GM12878 (cell line): ENCODE measurements at regions not wholly inside any gene's neighbourhood (a gene's known extent, or its start where the extent isn't known, plus 50 kb on each side); places are given as distances from the start of the nearest gene placed in this dataset.

Experiments used
- ATAC-seq: fragments of 200-7000 bp; cut with Tn5 transposase; 3 replicates; pipeline ENCODE4 v1.9.1; 2020; ENCODE audit warnings: mild to moderate bottlenecking, moderate library complexity
- BruUV-seq: library from RNA; stranded (reverse); fragments of 400-500 nt; replicated peaks from 2 replicates; lab custom pipeline; 2021; lab: Mats Ljungman, UMichigan
- CTCF ChIA-PET: fragments of 300-600 bp; sonication (Branson Sonifier 250); formaldehyde crosslinking; extraction: SDS; loops from one replicate; lab custom pipeline; 2021; ENCODE audit warnings: inconsistent platforms; lab: Yijun Ruan, JAX
- POLR2A ChIA-PET: fragments of 350-600 bp; formaldehyde crosslinking; extraction: SDS; loops from one replicate; lab custom pipeline; 2021; ENCODE audit warnings: inconsistent platforms; lab: Charles Lee
- RAD21 ChIA-PET: fragments of 300-600 bp; sonication (Branson Sonifier 250); formaldehyde crosslinking; loops from one replicate; lab custom pipeline; 2023; ENCODE audit warnings: antibody characterized with exemption; ENCODE audit not compliant: unreplicated experiment; lab: Charles Lee
- SMC1A ChIA-PET: fragments of 300-600 bp; sonication (Branson Sonifier 250); formaldehyde crosslinking; loops from one replicate; lab custom pipeline; 2023; ENCODE audit not compliant: unreplicated experiment, uncharacterized antibody; lab: Charles Lee
- DNase-seq: peaks from one replicate; pipeline ENCODE4 v3.0.0-alpha.2; 2011; ENCODE audit warnings: low read depth, low spot score
- FAIRE-seq: peaks from 3 replicates; lab custom pipeline; 2011; peaks lifted over from hg19 to GRCh38; lab: Jason Lieb, UNC
- H2AFZ ChIP-seq: 2 replicates; pipeline ENCODE4 v1.6.0; 2011; ENCODE audit warnings: low read depth, low read length, control low read depth; ENCODE audit not compliant: control insufficient read depth
- H3K27ac ChIP-seq: 2 replicates; pipeline ENCODE4 v1.5.1; 2011; ENCODE audit warnings: control low read depth; ENCODE audit not compliant: control insufficient read depth, insufficient read depth
- H3K27me3 ChIP-seq, 2 experiments: replicated peaks in 1 of 2; 2 replicates each; pipeline versions ENCODE4 v1.6.0 to v1.6.1; 2011; ENCODE audit warnings: low read length in 1 of 2; ENCODE audit not compliant: control insufficient read depth in 2 of 2, insufficient read depth in 2 of 2
- H3K36me3 ChIP-seq, 2 experiments: 2 replicates each; pipeline ENCODE4 v1.5.1; 2011; ENCODE audit warnings: low read length in 1 of 2; ENCODE audit not compliant: control insufficient read depth in 2 of 2, insufficient read depth in 2 of 2
- H3K4me1 ChIP-seq: 2 replicates; pipeline ENCODE4 v1.6.1; 2011; ENCODE audit warnings: mild to moderate bottlenecking, low read length, moderate library complexity, mixed read lengths; ENCODE audit not compliant: control insufficient read depth, insufficient read depth
- H3K4me2 ChIP-seq: 2 replicates; pipeline ENCODE4 v1.6.0; 2011; ENCODE audit warnings: control low read depth; ENCODE audit not compliant: control insufficient read depth, insufficient read depth
- H3K4me3 ChIP-seq: fragments of 200-600 bp; sonication (generic); 2 replicates; pipeline ENCODE4 v1.5.1; 2016
- H3K79me2 ChIP-seq: 2 replicates; pipeline ENCODE4 v1.6.0; 2011; ENCODE audit warnings: low read length; ENCODE audit not compliant: control insufficient read depth, insufficient read depth
- H3K9ac ChIP-seq: 2 replicates; pipeline ENCODE4 v1.8.0; 2011; ENCODE audit warnings: low read length, control low read depth, mixed read lengths; ENCODE audit not compliant: control insufficient read depth, insufficient read depth
- H3K9me3 ChIP-seq: replicated peaks from 3 replicates; pipeline ENCODE4 v1.5.1; 2011; ENCODE audit warnings: mild to moderate bottlenecking, low read length; ENCODE audit not compliant: control insufficient read depth, insufficient read depth
- H4K20me1 ChIP-seq: 2 replicates; pipeline ENCODE4 v1.6.0; 2011; ENCODE audit not compliant: control insufficient read depth, insufficient read depth
- CUX1 ChIP-seq: IDR thresholded peaks from 2 replicates; pipeline ENCODE4 v1.6.1; 2012; ENCODE audit warnings: improper control_type of control experiment, low read depth, low read length; ENCODE audit not compliant: insufficient replicate concordance
- GABPA ChIP-seq: IDR thresholded peaks from 2 replicates; pipeline ENCODE4 v1.6.1; 2014; ENCODE audit warnings: antibody characterized with exemption, low read depth, mild to moderate bottlenecking, inconsistent platforms
- MEF2A ChIP-seq: IDR thresholded peaks from 2 replicates; pipeline ENCODE4 v1.6.1; 2011; ENCODE audit warnings: low read depth, mild to moderate bottlenecking, low read length, moderate library complexity; ENCODE audit not compliant: insufficient read depth
- NR2C2 ChIP-seq: IDR thresholded peaks from 2 replicates; pipeline ENCODE4 v1.6.1; 2011; ENCODE audit warnings: borderline replicate concordance, low read depth; ENCODE audit not compliant: control insufficient read depth, insufficient read length
- TCF7 ChIP-seq: IDR thresholded peaks from 2 replicates; pipeline ENCODE4 v1.6.1; 2014; ENCODE audit warnings: antibody characterized with exemption, borderline replicate concordance
- WRNIP1 ChIP-seq: IDR thresholded peaks from 2 replicates; pipeline ENCODE4 v1.6.1; 2011; ENCODE audit warnings: low read depth, low read length, improper control_type of control experiment, borderline replicate concordance
- WGBS: methylation state at CpG from one replicate; pipeline ENCODE4 v1.1.6; 2016; ENCODE audit warnings: low lambda C conversion rate; ENCODE audit not compliant: insufficient replicate concordance, insufficient coverage; ENCODE audit errors: missing lambda C conversion rate; 5-methylcytosine and 5-hydroxymethylcytosine counted together
- in situ Hi-C: fragments of 300-500 bp; cut with MboI; formaldehyde crosslinking; loops from 9 replicates; pipeline ENCODE4 v1.14.3; 2018; ENCODE audit warnings: mixed read lengths
- intact Hi-C: fragments of 100-400 bp; cut with micrococcal nuclease; formaldehyde crosslinking; loops from one replicate; pipeline ENCODE4 v1.14.2; 2022; ENCODE audit not compliant: unreplicated experiment
- TF ChIP-seq, protein P1 (sequence below): fragments of 450-650 bp; IDR thresholded peaks from 2 replicates; pipeline ENCODE4 v1.6.1; 2018; ENCODE audit warnings: borderline replicate concordance, mild to moderate bottlenecking; ENCODE audit not compliant: partially characterized antibody

DNA sequence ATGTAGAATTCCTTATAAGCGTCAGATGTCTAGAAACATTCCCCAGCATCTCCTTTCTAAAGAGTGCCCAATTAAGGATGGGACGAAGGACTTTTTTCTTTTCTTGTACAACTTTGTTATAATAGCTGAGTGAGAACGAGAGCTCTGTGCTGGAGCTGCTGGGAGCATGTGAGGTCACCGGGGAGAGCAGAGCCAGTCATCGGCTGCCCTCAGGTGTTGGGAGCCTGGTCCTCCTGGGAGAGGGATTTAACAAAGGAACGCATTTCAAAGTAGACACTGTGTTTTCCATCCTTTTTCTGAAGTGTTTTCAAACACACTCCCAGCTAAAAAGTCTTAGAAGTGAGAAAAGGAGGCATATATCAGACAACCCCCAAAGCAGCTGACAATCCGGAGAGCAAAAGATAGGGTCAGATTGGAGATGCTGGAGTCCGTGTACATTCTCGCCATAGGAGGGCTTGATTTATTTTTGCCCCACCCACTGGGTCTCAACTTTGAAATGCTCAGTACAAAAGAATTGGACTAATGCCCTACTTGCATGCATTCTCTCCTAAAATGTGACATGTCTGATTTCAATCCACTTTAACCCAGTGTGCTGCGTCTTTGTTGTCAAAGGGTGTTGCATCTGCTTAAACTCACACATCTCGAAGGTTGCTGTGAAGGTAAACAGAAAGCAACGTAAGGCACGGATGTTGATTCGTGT is 50.8 kb upstream of the PIWIL1 start:
- ATAC-seq (no peak), DNase-seq (no peak), FAIRE-seq (no peak)
- H3K36me3 ChIP-seq = no peaks in the 10 kb centered on the region
- 32% methylated on average over 14 of the region's 14 CpGs for WGBS
- H3K4me3 ChIP-seq = no peak overlapping the region
- H3K27ac ChIP-seq = no peak overlapping the region
- BruUV-seq = no TSS peak
- RAD21 ChIA-PET = no interaction called here
- SMC1A ChIA-PET = no interaction called here
- no peak overlapping the region for H3K4me2 ChIP-seq
- H3K9ac ChIP-seq = no peak overlapping the region
- CTCF ChIA-PET = no interaction called here
- H4K20me1 ChIP-seq = no peaks in the 10 kb centered on the region
- no peak for TF ChIP-seq NR2C2
- TF ChIP-seq TCF7 = no peak
- TF ChIP-seq GABPA = no peak
- TF ChIP-seq, protein P1, sequence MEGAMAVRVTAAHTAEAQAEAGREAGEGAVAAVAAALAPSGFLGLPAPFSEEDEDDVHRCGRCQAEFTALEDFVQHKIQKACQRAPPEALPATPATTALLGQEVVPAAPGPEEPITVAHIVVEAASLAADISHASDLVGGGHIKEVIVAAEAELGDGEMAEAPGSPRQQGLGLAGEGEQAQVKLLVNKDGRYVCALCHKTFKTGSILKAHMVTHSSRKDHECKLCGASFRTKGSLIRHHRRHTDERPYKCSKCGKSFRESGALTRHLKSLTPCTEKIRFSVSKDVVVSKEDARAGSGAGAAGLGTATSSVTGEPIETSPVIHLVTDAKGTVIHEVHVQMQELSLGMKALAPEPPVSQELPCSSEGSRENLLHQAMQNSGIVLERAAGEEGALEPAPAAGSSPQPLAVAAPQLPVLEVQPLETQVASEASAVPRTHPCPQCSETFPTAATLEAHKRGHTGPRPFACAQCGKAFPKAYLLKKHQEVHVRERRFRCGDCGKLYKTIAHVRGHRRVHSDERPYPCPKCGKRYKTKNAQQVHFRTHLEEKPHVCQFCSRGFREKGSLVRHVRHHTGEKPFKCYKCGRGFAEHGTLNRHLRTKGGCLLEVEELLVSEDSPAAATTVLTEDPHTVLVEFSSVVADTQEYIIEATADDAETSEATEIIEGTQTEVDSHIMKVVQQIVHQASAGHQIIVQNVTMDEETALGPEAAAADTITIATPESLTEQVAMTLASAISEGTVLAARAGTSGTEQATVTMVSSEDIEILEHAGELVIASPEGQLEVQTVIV = no peak
- TF ChIP-seq WRNIP1 = no peak
- no peak for TF ChIP-seq MEF2A
- TF ChIP-seq CUX1 = no peak
- POLR2A ChIA-PET = no interaction called here
- no peaks in the 10 kb centered on the region for H3K27me3 ChIP-seq
- no peaks in the 10 kb centered on the region for H3K4me1 ChIP-seq
- no peak overlapping the region for H2AFZ ChIP-seq
- no peaks in the 10 kb centered on the region for H3K79me2 ChIP-seq
- H3K9me3 ChIP-seq = no peaks in the 10 kb centered on the region; the same call in 2 of the 3 replicates
- in situ Hi-C loops = no loop called here
- intact Hi-C loops = no loop called here
